ENCODE measurements at regions not wholly inside any gene's neighbourhood (a gene's known extent, or its start where the extent isn't known, plus 50 kb on each side); places are given as distances from the start of the nearest gene placed in this dataset.
"Not testable (repeated sequence)": the region's sequence is repeated elsewhere in the genome, so short reads cannot be mapped to it uniquely, and the experiment has no call there.

- DNase-seq (ENCODE audit: low read depth) = no peak
Observed at GRCh38 chr3:59254976-59255375, 205.2 kb upstream of the CFAP20DC start.

GRCh38 chr3:59254433-59254832, 204.6 kb upstream of the CFAP20DC start:
- DNase-seq (ENCODE audit: low read depth) = no peak

GRCh38 chr3:59253523-59253922, 203.7 kb upstream of the CFAP20DC start:
- no peak for DNase-seq (ENCODE audit: low read depth)

- no peak for DNase-seq (ENCODE audit: low read depth)
Observed at GRCh38 chr3:59251869-59252268, 202.0 kb upstream of the CFAP20DC start.

- no peak for DNase-seq (ENCODE audit: low read depth)
Observed at GRCh38 chr3:59250600-59250999, 200.8 kb upstream of the CFAP20DC start.

- no peak for DNase-seq (ENCODE audit: low read depth)
Observed at GRCh38 chr3:59249698-59250361, 200.0 kb upstream of the CFAP20DC start.

- DNase-seq (ENCODE audit: low read depth) = no peak
Observed at GRCh38 chr3:59249004-59249403, 199.2 kb upstream of the CFAP20DC start.

GRCh38 chr3:59247402-59247841, 197.6 kb upstream of the CFAP20DC start:
- DNase-seq (ENCODE audit: low read depth) = no peak

GRCh38 chr3:59246719-59247401, 197.0 kb upstream of the CFAP20DC start:
- DNase-seq (ENCODE audit: low read depth) = no peak

- DNase-seq (ENCODE audit: low read depth) = no peak
Observed at GRCh38 chr3:59245859-59246501, 196.2 kb upstream of the CFAP20DC start.

- no peak for DNase-seq (ENCODE audit: low read depth)
Observed at GRCh38 chr3:59245300-59245858, 195.6 kb upstream of the CFAP20DC start.

- no peak for DNase-seq (ENCODE audit: low read depth)
Observed at GRCh38 chr3:59244343-59244742, 194.5 kb upstream of the CFAP20DC start.

GRCh38 chr3:59243476-59243875, 193.7 kb upstream of the CFAP20DC start:
- DNase-seq (ENCODE audit: low read depth) = no peak

- DNase-seq (ENCODE audit: low read depth) = no peak
Observed at GRCh38 chr3:59240666-59241255, 190.9 kb upstream of the CFAP20DC start.

- no peak for DNase-seq (ENCODE audit: low read depth)
Observed at GRCh38 chr3:59237121-59237520, 187.3 kb upstream of the CFAP20DC start.

- no peak for DNase-seq (ENCODE audit: low read depth)
Observed at GRCh38 chr3:59235634-59236012, 185.8 kb upstream of the CFAP20DC start.

- no peak for DNase-seq (ENCODE audit: low read depth)
Observed at GRCh38 chr3:59234884-59235633, 185.2 kb upstream of the CFAP20DC start.

GRCh38 chr3:59230379-59230778, 180.6 kb upstream of the CFAP20DC start:
- not testable (repeated sequence) for DNase-seq (ENCODE audit: low read depth)

- no peak for DNase-seq (ENCODE audit: low read depth)
Observed at GRCh38 chr3:59213860-59214259, 164.0 kb upstream of the CFAP20DC start.

- DNase-seq (ENCODE audit: low read depth) = no peak
Observed at GRCh38 chr3:59212128-59212779, 162.4 kb upstream of the CFAP20DC start.

GRCh38 chr3:59210260-59210659, 160.4 kb upstream of the CFAP20DC start:
- DNase-seq (ENCODE audit: low read depth) = no peak
